Mammary epithelial cell (primary cell): ENCODE measurements at regions not wholly inside any gene's neighbourhood (a gene's known extent, or its start where the extent isn't known, plus 50 kb on each side); places are given as distances from the start of the nearest gene placed in this dataset.

Experiments
- EZH2 ChIP-seq: IDR thresholded peaks from 2 replicates; pipeline ENCODE4 v1.6.1; 2012; ENCODE audit warnings: low read length, inconsistent platforms, borderline replicate concordance
- TF ChIP-seq, protein P1 (sequence below), 2 donors: IDR thresholded peaks in 1 of 2; conservative IDR thresholded peaks in 1 of 2; 2 replicates each; pipeline ENCODE4 v1.5.1; 2011 to 2012; ENCODE audit warnings: inconsistent platforms in 2 of 2, low read length in 2 of 2, mild to moderate bottlenecking in 2 of 2, control low read depth in 1 of 2, low read depth in 1 of 2; ENCODE audit not compliant: insufficient read depth in 1 of 2; ENCODE audit errors: extremely low read depth in 1 of 2

DNA sequence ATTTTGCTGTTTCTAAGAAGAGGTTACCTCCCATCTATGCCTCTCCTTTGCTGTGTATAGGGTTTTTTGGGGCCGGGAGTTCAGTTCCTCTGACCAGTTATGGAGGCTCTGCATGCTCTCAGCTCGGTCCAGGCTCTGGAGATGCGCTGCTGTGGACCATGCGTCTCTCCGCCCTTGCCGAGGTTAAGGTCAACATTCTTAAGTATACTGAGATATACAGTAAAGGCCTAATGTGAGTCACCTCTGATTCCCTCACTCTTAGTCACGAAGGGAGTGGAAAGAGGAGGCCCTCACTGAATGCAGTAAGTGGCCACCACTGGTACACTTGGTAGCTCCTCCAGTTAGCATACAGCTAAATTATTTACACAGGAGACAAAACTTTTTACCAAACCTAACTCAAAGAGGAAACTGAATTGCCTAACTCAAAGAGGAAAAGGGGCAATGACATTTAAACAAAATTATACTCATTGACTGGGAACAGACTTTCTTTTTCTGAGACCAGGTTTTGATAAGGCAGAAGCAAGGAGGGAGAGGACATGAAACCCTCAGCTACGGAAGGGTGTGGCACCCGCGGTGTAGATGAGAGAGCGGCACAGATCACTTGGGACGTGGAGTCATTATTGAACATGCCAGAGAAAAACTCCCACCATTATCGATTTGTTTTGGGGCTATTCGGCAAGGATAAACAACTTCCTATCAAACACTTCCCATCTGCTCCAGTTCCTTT is 98.7 kb downstream of the COPS8 start:
- TF ChIP-seq, protein P1, sequence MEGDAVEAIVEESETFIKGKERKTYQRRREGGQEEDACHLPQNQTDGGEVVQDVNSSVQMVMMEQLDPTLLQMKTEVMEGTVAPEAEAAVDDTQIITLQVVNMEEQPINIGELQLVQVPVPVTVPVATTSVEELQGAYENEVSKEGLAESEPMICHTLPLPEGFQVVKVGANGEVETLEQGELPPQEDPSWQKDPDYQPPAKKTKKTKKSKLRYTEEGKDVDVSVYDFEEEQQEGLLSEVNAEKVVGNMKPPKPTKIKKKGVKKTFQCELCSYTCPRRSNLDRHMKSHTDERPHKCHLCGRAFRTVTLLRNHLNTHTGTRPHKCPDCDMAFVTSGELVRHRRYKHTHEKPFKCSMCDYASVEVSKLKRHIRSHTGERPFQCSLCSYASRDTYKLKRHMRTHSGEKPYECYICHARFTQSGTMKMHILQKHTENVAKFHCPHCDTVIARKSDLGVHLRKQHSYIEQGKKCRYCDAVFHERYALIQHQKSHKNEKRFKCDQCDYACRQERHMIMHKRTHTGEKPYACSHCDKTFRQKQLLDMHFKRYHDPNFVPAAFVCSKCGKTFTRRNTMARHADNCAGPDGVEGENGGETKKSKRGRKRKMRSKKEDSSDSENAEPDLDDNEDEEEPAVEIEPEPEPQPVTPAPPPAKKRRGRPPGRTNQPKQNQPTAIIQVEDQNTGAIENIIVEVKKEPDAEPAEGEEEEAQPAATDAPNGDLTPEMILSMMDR (conservative IDR thresholded peaks at IDR 0.05 in 1 of 2, IDR thresholded peaks at IDR 0.05 in 1 of 2; ENCODE audit: extremely low read depth in 1 of 2, insufficient read depth in 1 of 2, low read depth in 1 of 2, low read length in 2 of 2) = no peak
- TF ChIP-seq EZH2 = no peak
